ENCODE measurements at regions not wholly inside any gene's neighbourhood (a gene's known extent, or its start where the extent isn't known, plus 50 kb on each side); places are given as distances from the start of the nearest gene placed in this dataset.

GRCh38 chr16:80163339-80163738 is 377.5 kb upstream of the DYNLRB2 start:
- intact Hi-C loops (cut with micrococcal nuclease; ENCODE audit: unreplicated experiment): no loop called here
- H3K36me3 Mint-ChIP-seq (ENCODE audit: insufficient read depth, unreplicated experiment): no peaks in the 10 kb centered on the region
- Histone ChIP-seq H3K36me3 (ENCODE audit: control insufficient read depth, insufficient read depth, low read length) (no peaks in the 10 kb centered on the region), H3K4me3 (ENCODE audit: low read depth, low read length) (no peak overlapping the region), H3K4me1 (0 out of 2 replicates have a peak, but pooled peaks cover 3% of the 10 kb centered on the region), H3K9me3 (no peaks in the 10 kb centered on the region), H3K27me3 (replicated peaks; ENCODE audit: control insufficient read depth, insufficient read depth, low read length) (no peaks in the 10 kb centered on the region)
- peaks cover 10% of the 10 kb centered on the region for H3K9me3 Mint-ChIP-seq (ENCODE audit: unreplicated experiment)
- no peak overlapping the region for H3K27ac Mint-ChIP-seq (ENCODE audit: unreplicated experiment)
- ChIA-PET POLR2A (no interaction called here), CTCF (no interaction called here)
- no peak for TF ChIP-seq CTCF (IDR thresholded peaks at IDR 0.05; ENCODE audit: insufficient read depth in 1 of 2, low read depth in 1 of 2, low read length in 1 of 2, severe bottlenecking in 1 of 2, unreplicated experiment in 1 of 2)
- no TSS peak for BruUV-seq (replicated peaks)
- no peaks in the 10 kb centered on the region for H3K27me3 Mint-ChIP-seq (ENCODE audit: insufficient read depth, unreplicated experiment)
- DNase-seq: no peak
- peaks cover 19% of the 10 kb centered on the region for H3K4me1 Mint-ChIP-seq (ENCODE audit: low read depth, unreplicated experiment)
- no peak overlapping the region for H3K4me3 Mint-ChIP-seq (ENCODE audit: unreplicated experiment)

- Mint-ChIP-seq H3K27me3 (ENCODE audit: insufficient read depth, unreplicated experiment) (no peaks in the 10 kb centered on the region), H3K36me3 (ENCODE audit: insufficient read depth, unreplicated experiment) (no peaks in the 10 kb centered on the region), H3K4me1 (ENCODE audit: low read depth, unreplicated experiment) (peaks cover 19% of the 10 kb centered on the region), H3K4me3 (ENCODE audit: unreplicated experiment) (no peak overlapping the region), H3K27ac (ENCODE audit: unreplicated experiment) (no peak overlapping the region), H3K9me3 (ENCODE audit: unreplicated experiment) (peaks cover 10% of the 10 kb centered on the region)
- Histone ChIP-seq H3K4me3 (ENCODE audit: low read depth, low read length) (no peak overlapping the region), H3K36me3 (ENCODE audit: control insufficient read depth, insufficient read depth, low read length) (no peaks in the 10 kb centered on the region), H3K27me3 (replicated peaks; ENCODE audit: control insufficient read depth, insufficient read depth, low read length) (no peaks in the 10 kb centered on the region), H3K9me3 (no peaks in the 10 kb centered on the region), H3K4me1 (0 out of 2 replicates have a peak, but pooled peaks cover 3% of the 10 kb centered on the region)
- POLR2A ChIA-PET: no interaction called here
- intact Hi-C loops (cut with micrococcal nuclease; ENCODE audit: unreplicated experiment): no loop called here
- TF ChIP-seq CTCF (IDR thresholded peaks at IDR 0.05; ENCODE audit: insufficient read depth in 1 of 2, low read depth in 1 of 2, low read length in 1 of 2, severe bottlenecking in 1 of 2, unreplicated experiment in 1 of 2): no peak
- no TSS peak for BruUV-seq (replicated peaks)
- no peak for DNase-seq
- CTCF ChIA-PET: no interaction called here
Observed at GRCh38 chr16:80161799-80162739, 378.7 kb upstream of the DYNLRB2 start.

- ChIA-PET POLR2A (no interaction called here), CTCF (no interaction called here)
- 0 out of 2 replicates have a peak, but pooled peaks cover 3% of the 10 kb centered on the region for H3K4me1 ChIP-seq
- Mint-ChIP-seq H3K4me1 (ENCODE audit: low read depth, unreplicated experiment) (peaks cover 19% of the 10 kb centered on the region), H3K9me3 (ENCODE audit: unreplicated experiment) (no peaks in the 10 kb centered on the region), H3K27me3 (ENCODE audit: insufficient read depth, unreplicated experiment) (no peaks in the 10 kb centered on the region), H3K36me3 (ENCODE audit: insufficient read depth, unreplicated experiment) (no peaks in the 10 kb centered on the region), H3K27ac (ENCODE audit: unreplicated experiment) (no peak overlapping the region), H3K4me3 (ENCODE audit: unreplicated experiment) (no peak overlapping the region)
- TF ChIP-seq CTCF (IDR thresholded peaks at IDR 0.05; ENCODE audit: insufficient read depth in 1 of 2, low read depth in 1 of 2, low read length in 1 of 2, severe bottlenecking in 1 of 2, unreplicated experiment in 1 of 2): no peak
- no peak for DNase-seq
- no peaks in the 10 kb centered on the region for H3K27me3 ChIP-seq (replicated peaks; ENCODE audit: control insufficient read depth, insufficient read depth, low read length)
- H3K4me3 ChIP-seq (ENCODE audit: low read depth, low read length): no peak overlapping the region
- BruUV-seq (replicated peaks): no TSS peak
- no peaks in the 10 kb centered on the region for H3K9me3 ChIP-seq
- H3K36me3 ChIP-seq (ENCODE audit: control insufficient read depth, insufficient read depth, low read length): no peaks in the 10 kb centered on the region; the same call in 1 of the 2 replicates
- intact Hi-C loops (cut with micrococcal nuclease; ENCODE audit: unreplicated experiment): no loop called here
Observed at GRCh38 chr16:80158766-80159165, 382.0 kb upstream of the DYNLRB2 start.

Measured in Caco-2 (cell line).